Parathyroid adenoma (tissue), 2 donors: ENCODE measurements at regions not wholly inside any gene's neighbourhood (a gene's known extent, or its start where the extent isn't known, plus 50 kb on each side); places are given as distances from the start of the nearest gene placed in this dataset.

Experiments
- H2AFZ ChIP-seq: fragments of 300-600 bp; sonication (generic); one replicate; pipeline ENCODE4 v1.7.0; 2017; ENCODE audit warnings: antibody characterized with exemption, mild to moderate bottlenecking
- H3K27ac ChIP-seq: fragments of 300-600 bp; sonication (generic); one replicate; pipeline ENCODE4 v1.7.0; 2017
- H3K27me3 ChIP-seq: fragments of 300-600 bp; sonication (generic); one replicate; pipeline ENCODE4 v1.7.0; 2017; ENCODE audit warnings: low read length; ENCODE audit not compliant: control insufficient read depth, insufficient read depth
- H3K36me3 ChIP-seq: fragments of 300-600 bp; sonication (generic); one replicate; pipeline ENCODE4 v1.7.0; 2017; ENCODE audit warnings: low read length; ENCODE audit not compliant: control insufficient read depth, insufficient read depth
- H3K4me1 ChIP-seq: fragments of 300-600 bp; sonication (generic); one replicate; pipeline ENCODE4 v1.7.0; 2017; ENCODE audit warnings: control low read depth
- H3K4me2 ChIP-seq: fragments of 300-600 bp; sonication (generic); one replicate; pipeline ENCODE4 v1.7.0; 2017; ENCODE audit warnings: low read length
- H3K4me3 ChIP-seq: fragments of 300-600 bp; sonication (generic); one replicate; pipeline ENCODE4 v1.7.0; 2017; ENCODE audit warnings: low read depth, low read length
- H3K79me2 ChIP-seq: fragments of 300-600 bp; sonication (generic); one replicate; pipeline ENCODE4 v1.7.0; 2017; ENCODE audit warnings: control low read depth
- H3K9ac ChIP-seq: fragments of 300-600 bp; sonication (generic); one replicate; pipeline ENCODE4 v1.7.0; 2017; ENCODE audit warnings: mild to moderate bottlenecking
- H3K9me3 ChIP-seq: fragments of 300-600 bp; sonication (generic); one replicate; pipeline ENCODE4 v1.7.0; 2017; ENCODE audit warnings: low read length; ENCODE audit not compliant: control insufficient read depth
- CTCF ChIP-seq: fragments of 300-600 bp; sonication (generic); IDR thresholded peaks from one replicate; pipeline ENCODE4 v1.7.0; 2017; ENCODE audit warnings: antibody characterized with exemption, mild to moderate bottlenecking
- donor health status: primary hyperparathyroidism.

GRCh38 chr10:2306081-2306480 lies 568.8 kb upstream of the ADARB2 start:
- Histone ChIP-seq H3K27me3 (no peaks in the 10 kb centered on the region), H3K4me1 (no peaks in the 10 kb centered on the region), H3K4me3 (no peak overlapping the region), H3K9me3 (no peaks in the 10 kb centered on the region), H3K9ac (no peak overlapping the region), H3K36me3 (no peaks in the 10 kb centered on the region), H2AFZ (no peak overlapping the region), H3K79me2 (no peaks in the 10 kb centered on the region), H3K4me2 (no peak overlapping the region), H3K27ac (no peak overlapping the region)
- no peak for TF ChIP-seq CTCF

DNA sequence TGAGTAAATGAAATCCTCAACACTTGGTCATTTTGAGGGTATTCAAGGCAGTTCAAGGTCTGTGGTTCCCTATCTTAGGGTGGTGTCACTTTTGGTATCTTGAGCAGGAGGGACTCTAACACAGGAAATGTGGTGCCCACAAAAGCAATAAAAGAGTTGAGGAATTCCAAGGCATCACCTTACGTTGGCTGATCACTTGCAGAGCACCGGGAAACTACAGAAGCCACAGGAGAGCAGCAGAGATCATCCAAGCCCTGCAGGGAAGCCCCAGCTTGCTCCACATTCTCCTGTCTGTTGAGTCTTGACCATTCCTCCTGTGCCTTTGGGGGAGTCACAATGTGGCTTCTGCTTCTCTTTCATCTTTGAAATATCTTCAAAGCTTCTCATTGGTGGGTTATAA lies 565.8 kb upstream of the ADARB2 start:
- Histone ChIP-seq H3K27ac (no peak overlapping the region), H3K4me1 (no peaks in the 10 kb centered on the region), H3K4me3 (no peak overlapping the region), H3K4me2 (no peak overlapping the region), H3K36me3 (no peaks in the 10 kb centered on the region), H3K9ac (no peak overlapping the region), H2AFZ (no peak overlapping the region), H3K79me2 (no peaks in the 10 kb centered on the region), H3K27me3 (no peaks in the 10 kb centered on the region), H3K9me3 (no peaks in the 10 kb centered on the region)
- TF ChIP-seq CTCF: no peak

DNA sequence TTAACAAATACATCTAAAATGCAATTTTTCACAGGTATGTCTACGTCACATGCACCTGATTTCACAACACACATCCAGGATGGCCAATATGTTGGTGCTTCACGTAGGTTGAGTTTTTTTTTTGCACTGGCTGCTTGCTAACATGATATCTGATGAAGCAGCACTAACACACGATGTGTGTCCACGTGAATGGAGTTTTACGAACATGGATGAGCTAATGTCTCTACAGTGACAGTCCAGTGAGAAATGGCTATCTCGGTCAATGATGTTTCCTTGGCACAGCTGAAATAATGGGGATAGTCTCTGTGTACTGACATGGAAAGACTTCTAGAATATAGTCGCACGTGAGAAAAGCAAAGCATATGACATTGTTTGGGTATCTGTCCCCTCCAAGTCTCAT lies 563.9 kb upstream of the ADARB2 start:
- Histone ChIP-seq H3K4me3 (no peak overlapping the region), H3K9ac (no peak overlapping the region), H3K27me3 (no peaks in the 10 kb centered on the region), H3K4me2 (no peak overlapping the region), H3K9me3 (no peaks in the 10 kb centered on the region), H3K4me1 (no peaks in the 10 kb centered on the region), H3K79me2 (no peaks in the 10 kb centered on the region), H3K36me3 (no peaks in the 10 kb centered on the region), H2AFZ (no peak overlapping the region), H3K27ac (no peak overlapping the region)
- TF ChIP-seq CTCF: no peak

GRCh38 chr10:2300231-2300630 lies 562.9 kb upstream of the ADARB2 start:
- Histone ChIP-seq H3K27ac (no peak overlapping the region), H3K4me1 (no peaks in the 10 kb centered on the region), H3K27me3 (no peaks in the 10 kb centered on the region), H3K36me3 (no peaks in the 10 kb centered on the region), H3K4me2 (no peak overlapping the region), H3K9ac (no peak overlapping the region), H2AFZ (no peak overlapping the region), H3K79me2 (no peaks in the 10 kb centered on the region), H3K9me3 (no peaks in the 10 kb centered on the region), H3K4me3 (no peak overlapping the region)
- no peak for TF ChIP-seq CTCF

- no peaks in the 10 kb centered on the region for H3K36me3 ChIP-seq
- TF ChIP-seq CTCF: no peak
- H3K79me2 ChIP-seq: no peaks in the 10 kb centered on the region
- H3K4me3 ChIP-seq: no peak overlapping the region
- no peak overlapping the region for H2AFZ ChIP-seq
- no peaks in the 10 kb centered on the region for H3K27me3 ChIP-seq
- H3K9ac ChIP-seq: no peak overlapping the region
- no peaks in the 10 kb centered on the region for H3K9me3 ChIP-seq
- no peak overlapping the region for H3K4me2 ChIP-seq
- H3K27ac ChIP-seq: no peak overlapping the region
- no peaks in the 10 kb centered on the region for H3K4me1 ChIP-seq
These were observed 559.0 kb upstream of the ADARB2 start for GRCh38 chr10:2296179-2296891.
